OCI-LY1 (cell line): ENCODE measurements at regions not wholly inside any gene's neighbourhood (a gene's known extent, or its start where the extent isn't known, plus 50 kb on each side); places are given as distances from the start of the nearest gene placed in this dataset.

Experiments used
- EZH2 ChIP-seq: fragments of 200-600 bp; sonication (generic), shearing (Covaris generic); IDR thresholded peaks from 2 replicates; pipeline ENCODE4 v1.8.0; 2017; ENCODE audit warnings: borderline replicate concordance, mixed run types, mild to moderate bottlenecking, antibody characterized with exemption, low read length, moderate library complexity, mixed read lengths
- TF ChIP-seq, protein P1 (sequence below): fragments of 200-600 bp; sonication (generic), shearing (Covaris generic); IDR thresholded peaks from 2 replicates; pipeline ENCODE4 v1.5.1; 2017; ENCODE audit warnings: mild to moderate bottlenecking, antibody characterized with exemption, low read length, moderate library complexity, mixed read lengths

DNA sequence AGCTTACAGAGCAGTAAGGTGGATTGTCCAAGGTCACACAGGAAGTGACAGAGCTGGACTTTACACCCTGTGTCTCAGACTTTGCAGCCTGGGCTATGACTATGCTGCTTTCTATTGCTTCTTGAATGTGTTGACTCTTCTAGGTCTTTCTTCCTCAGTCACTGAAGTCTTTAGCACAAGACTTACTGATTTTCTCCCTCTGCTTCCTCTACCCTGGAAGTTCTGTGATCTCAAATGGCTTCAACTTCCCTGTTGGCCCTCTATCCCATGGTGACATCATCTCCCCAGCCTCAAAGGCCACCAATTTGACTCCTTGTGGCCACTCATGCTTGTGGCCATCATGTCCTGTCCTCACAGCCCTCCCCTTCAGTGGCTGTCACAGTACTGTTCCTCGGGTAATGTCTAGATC, 181.3 kb downstream of the HS3ST3A1 start:
- TF ChIP-seq, protein P1, sequence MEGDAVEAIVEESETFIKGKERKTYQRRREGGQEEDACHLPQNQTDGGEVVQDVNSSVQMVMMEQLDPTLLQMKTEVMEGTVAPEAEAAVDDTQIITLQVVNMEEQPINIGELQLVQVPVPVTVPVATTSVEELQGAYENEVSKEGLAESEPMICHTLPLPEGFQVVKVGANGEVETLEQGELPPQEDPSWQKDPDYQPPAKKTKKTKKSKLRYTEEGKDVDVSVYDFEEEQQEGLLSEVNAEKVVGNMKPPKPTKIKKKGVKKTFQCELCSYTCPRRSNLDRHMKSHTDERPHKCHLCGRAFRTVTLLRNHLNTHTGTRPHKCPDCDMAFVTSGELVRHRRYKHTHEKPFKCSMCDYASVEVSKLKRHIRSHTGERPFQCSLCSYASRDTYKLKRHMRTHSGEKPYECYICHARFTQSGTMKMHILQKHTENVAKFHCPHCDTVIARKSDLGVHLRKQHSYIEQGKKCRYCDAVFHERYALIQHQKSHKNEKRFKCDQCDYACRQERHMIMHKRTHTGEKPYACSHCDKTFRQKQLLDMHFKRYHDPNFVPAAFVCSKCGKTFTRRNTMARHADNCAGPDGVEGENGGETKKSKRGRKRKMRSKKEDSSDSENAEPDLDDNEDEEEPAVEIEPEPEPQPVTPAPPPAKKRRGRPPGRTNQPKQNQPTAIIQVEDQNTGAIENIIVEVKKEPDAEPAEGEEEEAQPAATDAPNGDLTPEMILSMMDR: no peak
- TF ChIP-seq EZH2: no peak
